ENCODE measurements at regions not wholly inside any gene's neighbourhood (a gene's known extent, or its start where the extent isn't known, plus 50 kb on each side); places are given as distances from the start of the nearest gene placed in this dataset.
A peak's percentile ranks its signal among the peaks of the same experiment; 100 is the strongest.

DNA sequence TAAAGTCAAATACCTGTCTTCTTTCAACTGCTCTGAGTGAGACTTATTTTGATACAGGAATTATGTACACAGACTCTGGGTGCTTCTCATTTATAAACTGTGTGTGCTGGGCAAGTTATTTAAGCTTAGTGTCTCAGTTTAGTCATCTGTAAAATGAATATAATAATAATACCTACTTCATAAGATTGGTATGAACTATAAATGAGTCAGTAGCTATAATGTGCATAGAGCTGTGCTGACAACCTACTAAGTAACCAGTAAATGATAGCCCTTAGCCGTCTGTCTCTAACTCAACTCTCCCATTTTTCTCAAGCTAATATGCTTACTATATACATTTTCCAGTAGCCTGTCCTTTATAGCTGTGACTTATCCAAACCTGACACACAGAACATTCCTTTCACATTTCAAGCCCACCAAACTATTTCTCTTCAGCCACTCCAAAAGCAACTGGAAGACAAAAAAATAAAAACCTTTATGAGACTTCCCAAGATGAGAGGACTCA lies 319.8 kb downstream of the ETAA1 start:
- ATAC-seq (ENCODE audit: poor library complexity), result no peak
- intact Hi-C loops (cut with DNase I), result no loop called here
- DNase-seq, result no peak

DNA sequence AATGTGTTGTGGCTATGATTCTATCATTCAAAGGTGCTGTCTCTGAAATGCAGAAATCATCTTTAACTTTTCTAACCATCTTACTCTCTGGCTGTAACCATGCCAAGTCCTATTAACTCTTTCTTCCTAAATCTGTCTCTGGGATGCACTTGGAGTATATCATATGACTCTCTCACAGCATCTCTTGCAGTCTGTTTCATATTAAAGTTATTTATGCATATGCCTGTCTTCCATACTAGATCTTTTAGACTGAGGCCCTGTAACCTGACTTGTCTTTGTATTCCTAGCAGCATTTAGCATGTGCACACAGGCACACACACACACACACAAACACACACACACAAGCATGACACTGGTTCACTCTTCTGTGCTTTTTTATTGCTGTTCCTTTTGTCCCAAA lies 320.6 kb downstream of the ETAA1 start:
- intact Hi-C loops (cut with DNase I), result no loop called here
- no peak for ATAC-seq (ENCODE audit: poor library complexity)
- no peak for DNase-seq

DNA sequence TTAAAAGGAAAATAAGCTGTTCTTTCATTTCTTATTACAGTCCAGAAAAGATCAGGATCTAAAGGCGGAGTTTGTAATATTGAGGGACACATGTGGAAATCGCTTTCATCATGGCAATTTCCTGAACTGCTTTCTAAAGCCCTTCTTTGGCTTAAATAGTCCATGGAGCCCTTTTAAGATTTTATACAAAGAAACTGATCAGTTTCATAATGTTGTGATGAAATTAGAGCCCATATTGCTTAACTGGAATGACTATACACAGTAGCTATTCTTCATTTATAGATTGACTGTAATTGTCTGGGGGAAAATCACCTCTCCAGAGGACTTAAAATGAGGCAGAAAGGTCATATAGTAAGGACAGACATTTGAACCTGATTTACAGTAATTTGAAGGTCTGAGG lies 322.2 kb downstream of the ETAA1 start:
- no peak for ATAC-seq (ENCODE audit: poor library complexity)
- no peak for DNase-seq
- intact Hi-C loops (cut with DNase I), result no loop called here

- DNase-seq (no peak), ATAC-seq (ENCODE audit: poor library complexity) (no peak)
- intact Hi-C loops (cut with DNase I), result no loop called here
Measured at GRCh38 chr2:67721516-67721915, 324.4 kb downstream of the ETAA1 start.

DNA sequence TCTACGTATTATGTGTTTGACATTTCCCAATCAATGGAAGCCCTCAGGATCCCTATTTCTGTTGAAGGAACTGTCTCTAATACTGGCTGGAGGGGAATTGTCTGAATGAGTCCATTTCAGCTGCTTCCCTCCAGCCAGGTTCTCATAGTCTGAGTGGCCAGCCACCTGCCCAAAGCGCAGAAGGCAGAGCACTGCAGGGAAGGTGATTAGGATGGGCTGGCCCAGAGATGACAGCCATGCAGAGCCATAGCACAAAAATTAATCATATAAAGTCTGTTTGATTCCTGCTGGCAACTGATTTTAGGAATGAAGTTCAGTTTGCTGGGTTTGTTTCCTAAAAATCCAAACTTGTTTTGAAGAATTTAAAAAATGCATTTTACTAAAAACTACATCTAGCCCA lies 327.1 kb downstream of the ETAA1 start:
- intact Hi-C loops (cut with DNase I), result no loop called here
- ATAC-seq (ENCODE audit: poor library complexity) (no peak), DNase-seq (no peak)

DNA sequence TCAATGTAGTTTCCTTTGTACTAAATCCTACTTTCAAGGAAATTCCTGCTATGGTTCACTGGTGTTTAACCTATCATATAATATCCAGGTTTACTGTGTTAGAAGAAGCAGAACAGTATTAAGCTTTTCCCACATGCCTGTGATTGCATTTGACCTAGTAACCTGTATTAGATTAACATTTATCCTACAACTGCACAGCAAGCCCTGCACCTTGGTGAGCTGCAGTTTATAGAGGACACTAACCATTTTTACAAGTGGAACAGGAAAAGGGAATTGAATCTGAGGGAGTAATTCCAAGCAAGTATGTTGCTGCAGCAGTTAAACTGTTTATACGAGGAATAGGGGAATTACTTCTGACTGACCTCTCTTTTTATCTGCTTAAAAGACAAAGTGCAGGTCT lies 328.6 kb downstream of the ETAA1 start:
- intact Hi-C loops (cut with DNase I), result no loop called here
- DNase-seq, result no peak
- ATAC-seq (ENCODE audit: poor library complexity), result no peak

DNA sequence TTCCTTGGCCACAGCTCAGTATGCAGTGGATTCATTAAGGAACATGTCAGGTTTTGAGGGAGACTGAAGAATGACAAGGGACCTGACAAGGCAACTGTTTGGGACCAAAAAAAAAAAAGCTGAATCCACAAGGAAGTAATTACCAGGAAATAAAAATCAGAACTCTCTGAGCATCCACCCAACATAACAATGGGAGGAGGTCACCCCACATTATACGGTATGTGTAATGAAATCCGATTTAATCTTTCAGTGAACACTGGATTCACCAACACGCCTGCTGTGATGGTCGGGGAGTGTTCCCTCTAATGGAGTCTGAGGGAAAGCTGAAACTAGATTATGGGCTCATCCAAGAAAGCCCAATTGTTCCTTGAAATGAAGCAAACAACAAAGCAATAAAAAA lies 329.3 kb downstream of the ETAA1 start:
- intact Hi-C loops (cut with DNase I), result no loop called here
- DNase-seq (no peak), ATAC-seq (ENCODE audit: poor library complexity) (no peak)

DNA sequence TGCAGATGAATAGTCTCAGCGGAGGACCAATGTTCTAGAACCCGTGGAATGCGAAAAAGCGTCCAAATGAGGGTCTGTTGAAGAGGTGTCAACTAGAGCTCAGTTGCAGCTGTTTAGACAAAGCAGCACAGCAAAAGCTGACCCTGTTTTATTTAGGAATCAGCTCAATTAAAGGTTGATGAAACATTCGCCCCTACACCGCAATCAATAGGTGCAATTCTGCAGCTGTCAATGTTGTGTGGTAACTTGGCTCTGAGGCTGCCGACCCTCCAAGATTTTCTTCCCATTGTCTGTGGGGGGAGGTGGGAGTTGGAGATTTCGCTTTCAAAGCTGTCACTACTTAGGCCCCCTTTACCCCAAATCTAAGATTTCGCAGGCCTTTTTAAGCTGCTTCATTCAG lies 330.0 kb downstream of the ETAA1 start:
- intact Hi-C loops (cut with DNase I), result no loop called here
- ATAC-seq (ENCODE audit: poor library complexity), result no peak
- no peak for DNase-seq

- DNase-seq (no peak), ATAC-seq (ENCODE audit: poor library complexity) (no peak)
- intact Hi-C loops (cut with DNase I), result no loop called here
Measured at GRCh38 chr2:67727623-67728022, 330.5 kb downstream of the ETAA1 start.

DNA sequence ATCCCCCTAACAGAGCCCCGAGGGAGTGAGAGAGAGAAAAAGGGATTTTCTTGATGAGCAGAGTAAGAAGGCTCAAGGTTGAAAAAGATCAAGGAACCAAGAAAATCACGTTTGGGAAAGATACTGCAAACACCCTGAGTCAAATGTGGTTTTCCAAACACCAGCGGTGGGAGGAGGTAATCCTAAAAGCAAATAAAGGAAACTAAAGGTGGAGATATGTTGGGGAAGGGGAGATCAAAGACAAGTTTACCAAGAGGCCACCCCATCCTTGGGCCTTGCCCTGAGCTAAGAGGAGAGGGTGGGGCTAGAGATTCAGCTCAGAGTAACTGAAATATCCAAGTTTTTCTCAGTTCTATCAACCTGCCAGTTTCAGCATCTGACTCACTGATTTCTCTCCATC lies 332.3 kb downstream of the ETAA1 start:
- intact Hi-C loops (cut with DNase I), result no loop called here
- no peak for ATAC-seq (ENCODE audit: poor library complexity)
- no peak for DNase-seq

- intact Hi-C loops (cut with DNase I), result no loop called here
Measured at GRCh38 chr2:67733517-67733916, 329.3 kb downstream of the C1D start.

GRCh38 chr2:67752199-67752598 lies 310.6 kb downstream of the C1D start:
- ATAC-seq (ENCODE audit: poor library complexity) (no peak), DNase-seq (no peak)
- intact Hi-C loops (cut with DNase I), result no loop called here

More at GRCh38 chr2:67733517-67733916, 329.3 kb downstream of the C1D start:
- DNase-seq, result no peak
- ATAC-seq (ENCODE audit: poor library complexity), result no peak

- no peak for ATAC-seq (ENCODE audit: poor library complexity)
- intact Hi-C loops (cut with DNase I), result no loop called here
- no peak for DNase-seq
Measured at GRCh38 chr2:67752969-67753368, 309.8 kb downstream of the C1D start.

GRCh38 chr2:67755156-67755882 lies 307.5 kb downstream of the C1D start:
- ATAC-seq (ENCODE audit: poor library complexity) (no peak), DNase-seq (no peak)
- intact Hi-C loops (cut with DNase I), result no loop called here

DNA sequence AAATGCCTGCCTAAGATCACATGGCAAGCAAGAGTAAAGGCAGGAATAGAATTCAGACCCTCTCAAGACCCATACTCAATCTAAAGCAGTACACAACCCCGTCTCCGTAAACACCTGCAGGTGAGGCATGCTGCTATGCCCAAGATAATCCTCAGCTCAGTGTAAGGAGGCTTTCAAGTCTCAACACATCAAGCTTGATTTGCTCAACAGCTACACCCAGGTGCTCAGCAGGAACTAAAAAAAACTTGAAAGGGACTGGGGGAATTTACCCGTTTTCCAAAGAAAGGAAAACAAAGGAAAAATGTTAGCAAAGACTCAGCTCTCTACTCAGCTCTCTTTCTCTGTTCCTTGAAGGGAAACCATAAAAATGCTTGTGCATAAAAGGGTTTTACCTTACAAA lies 301.8 kb downstream of the C1D start:
- ATAC-seq (ENCODE audit: poor library complexity), result no peak
- no peak for DNase-seq
- intact Hi-C loops (cut with DNase I), result no loop called here

GRCh38 chr2:67771380-67771779 lies 291.4 kb downstream of the C1D start:
- no peak for ATAC-seq (ENCODE audit: poor library complexity)
- DNase-seq, result no peak
- intact Hi-C loops (cut with DNase I), result no loop called here

- ATAC-seq (ENCODE audit: poor library complexity) (peak; percentile 48), DNase-seq (no peak)
- intact Hi-C loops (cut with DNase I), result no loop called here
Measured at GRCh38 chr2:67772216-67773170, 290.3 kb downstream of the C1D start.

- no peak for ATAC-seq (ENCODE audit: poor library complexity)
Measured at GRCh38 chr2:67773851-67774250, 289.0 kb downstream of the C1D start.

GRCh38 chr2:67776276-67776675 lies 286.5 kb downstream of the C1D start:
- intact Hi-C loops (cut with DNase I), result no loop called here
- ATAC-seq (ENCODE audit: poor library complexity) (no peak), DNase-seq (no peak)

More at GRCh38 chr2:67773851-67774250, 289.0 kb downstream of the C1D start:
- intact Hi-C loops (cut with DNase I), result no loop called here
- no peak for DNase-seq

DNA sequence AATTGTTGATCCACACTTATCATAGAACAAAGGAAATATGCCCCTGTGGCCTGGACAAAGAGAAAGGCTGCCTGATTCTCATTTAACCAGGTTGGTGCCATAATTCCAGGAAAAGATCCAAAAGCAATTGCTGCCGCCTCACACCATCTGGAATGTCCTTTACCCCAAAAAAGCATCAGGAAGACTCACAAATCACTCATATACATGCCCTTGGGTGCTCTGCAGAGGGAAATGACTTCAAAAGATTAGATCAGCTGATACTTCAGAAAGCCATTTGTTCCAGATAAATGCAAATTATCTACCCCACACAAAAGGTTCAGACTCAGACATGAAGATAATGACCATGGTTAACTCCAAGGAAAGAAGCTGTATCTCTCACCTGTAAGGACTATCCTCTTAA lies 285.8 kb downstream of the C1D start:
- no peak for ATAC-seq (ENCODE audit: poor library complexity)
- intact Hi-C loops (cut with DNase I), result no loop called here

More for the DNA sequence above, 285.8 kb downstream of the C1D start:
- no peak for DNase-seq
